HL-60 (cell line): ENCODE measurements at regions not wholly inside any gene's neighbourhood (a gene's known extent, or its start where the extent isn't known, plus 50 kb on each side); places are given as distances from the start of the nearest gene placed in this dataset.

Experiments
- DNase-seq, 2 experiments: peaks; one replicate each; pipeline ENCODE4 v3.0.0-alpha.2; 2010 to 2020; ENCODE audit warnings: low read depth in 1 of 2, low spot score in 1 of 2
- H3K27ac ChIP-seq: fragments of 250-450 bp; sonication (Bioruptor Pico); replicated peaks from 2 replicates; pipeline ENCODE4 v1.5.1; 2020; ENCODE audit warnings: mild to moderate bottlenecking, moderate library complexity
- H3K27me3 ChIP-seq: fragments of 250-450 bp; sonication (Bioruptor Pico); 2 replicates; pipeline ENCODE4 v1.5.1; 2021; ENCODE audit warnings: mild to moderate bottlenecking, moderate library complexity; ENCODE audit not compliant: insufficient read depth, poor library complexity, severe bottlenecking
- H3K4me3 ChIP-seq: replicated peaks from 2 replicates; pipeline ENCODE4 v1.5.1; 2011; ENCODE audit warnings: mild to moderate bottlenecking, control low read depth, low read length; ENCODE audit not compliant: insufficient read depth
- GABPA ChIP-seq: IDR thresholded peaks from 2 replicates; pipeline ENCODE4 v1.6.1; 2012; ENCODE audit warnings: low read depth
- POLR2AphosphoS5 ChIP-seq: IDR thresholded peaks from 2 replicates; pipeline ENCODE4 v1.6.1; 2012; ENCODE audit warnings: low read depth
- SPI1 ChIP-seq: IDR thresholded peaks from 2 replicates; pipeline ENCODE4 v1.6.1; 2012; ENCODE audit warnings: low read depth, mild to moderate bottlenecking, borderline replicate concordance
- TF ChIP-seq, protein P1 (sequence below): IDR thresholded peaks from one replicate; pipeline ENCODE4 v1.5.1; 2011; ENCODE audit warnings: low read length, control low read depth, inconsistent platforms; ENCODE audit not compliant: insufficient read depth
- TF ChIP-seq, protein P2 (sequence below): IDR thresholded peaks from 2 replicates; pipeline ENCODE4 v1.6.1; 2012; ENCODE audit warnings: low read depth; ENCODE audit not compliant: insufficient replicate concordance

GRCh38 chr15:20349774-20350498 is 191.7 kb downstream of the GOLGA6L6 start:
- TF ChIP-seq, protein P1, sequence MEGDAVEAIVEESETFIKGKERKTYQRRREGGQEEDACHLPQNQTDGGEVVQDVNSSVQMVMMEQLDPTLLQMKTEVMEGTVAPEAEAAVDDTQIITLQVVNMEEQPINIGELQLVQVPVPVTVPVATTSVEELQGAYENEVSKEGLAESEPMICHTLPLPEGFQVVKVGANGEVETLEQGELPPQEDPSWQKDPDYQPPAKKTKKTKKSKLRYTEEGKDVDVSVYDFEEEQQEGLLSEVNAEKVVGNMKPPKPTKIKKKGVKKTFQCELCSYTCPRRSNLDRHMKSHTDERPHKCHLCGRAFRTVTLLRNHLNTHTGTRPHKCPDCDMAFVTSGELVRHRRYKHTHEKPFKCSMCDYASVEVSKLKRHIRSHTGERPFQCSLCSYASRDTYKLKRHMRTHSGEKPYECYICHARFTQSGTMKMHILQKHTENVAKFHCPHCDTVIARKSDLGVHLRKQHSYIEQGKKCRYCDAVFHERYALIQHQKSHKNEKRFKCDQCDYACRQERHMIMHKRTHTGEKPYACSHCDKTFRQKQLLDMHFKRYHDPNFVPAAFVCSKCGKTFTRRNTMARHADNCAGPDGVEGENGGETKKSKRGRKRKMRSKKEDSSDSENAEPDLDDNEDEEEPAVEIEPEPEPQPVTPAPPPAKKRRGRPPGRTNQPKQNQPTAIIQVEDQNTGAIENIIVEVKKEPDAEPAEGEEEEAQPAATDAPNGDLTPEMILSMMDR, result no peak
- no peak for TF ChIP-seq SPI1
- TF ChIP-seq, protein P2, sequence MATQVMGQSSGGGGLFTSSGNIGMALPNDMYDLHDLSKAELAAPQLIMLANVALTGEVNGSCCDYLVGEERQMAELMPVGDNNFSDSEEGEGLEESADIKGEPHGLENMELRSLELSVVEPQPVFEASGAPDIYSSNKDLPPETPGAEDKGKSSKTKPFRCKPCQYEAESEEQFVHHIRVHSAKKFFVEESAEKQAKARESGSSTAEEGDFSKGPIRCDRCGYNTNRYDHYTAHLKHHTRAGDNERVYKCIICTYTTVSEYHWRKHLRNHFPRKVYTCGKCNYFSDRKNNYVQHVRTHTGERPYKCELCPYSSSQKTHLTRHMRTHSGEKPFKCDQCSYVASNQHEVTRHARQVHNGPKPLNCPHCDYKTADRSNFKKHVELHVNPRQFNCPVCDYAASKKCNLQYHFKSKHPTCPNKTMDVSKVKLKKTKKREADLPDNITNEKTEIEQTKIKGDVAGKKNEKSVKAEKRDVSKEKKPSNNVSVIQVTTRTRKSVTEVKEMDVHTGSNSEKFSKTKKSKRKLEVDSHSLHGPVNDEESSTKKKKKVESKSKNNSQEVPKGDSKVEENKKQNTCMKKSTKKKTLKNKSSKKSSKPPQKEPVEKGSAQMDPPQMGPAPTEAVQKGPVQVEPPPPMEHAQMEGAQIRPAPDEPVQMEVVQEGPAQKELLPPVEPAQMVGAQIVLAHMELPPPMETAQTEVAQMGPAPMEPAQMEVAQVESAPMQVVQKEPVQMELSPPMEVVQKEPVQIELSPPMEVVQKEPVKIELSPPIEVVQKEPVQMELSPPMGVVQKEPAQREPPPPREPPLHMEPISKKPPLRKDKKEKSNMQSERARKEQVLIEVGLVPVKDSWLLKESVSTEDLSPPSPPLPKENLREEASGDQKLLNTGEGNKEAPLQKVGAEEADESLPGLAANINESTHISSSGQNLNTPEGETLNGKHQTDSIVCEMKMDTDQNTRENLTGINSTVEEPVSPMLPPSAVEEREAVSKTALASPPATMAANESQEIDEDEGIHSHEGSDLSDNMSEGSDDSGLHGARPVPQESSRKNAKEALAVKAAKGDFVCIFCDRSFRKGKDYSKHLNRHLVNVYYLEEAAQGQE, result no peak
- no peak for TF ChIP-seq POLR2AphosphoS5
- no peak for TF ChIP-seq GABPA
- Histone ChIP-seq H3K27me3 (no peaks in the 10 kb centered on the region), H3K4me3 (no peak overlapping the region), H3K27ac (no peak overlapping the region)
- DNase-seq, result no peak

DNA sequence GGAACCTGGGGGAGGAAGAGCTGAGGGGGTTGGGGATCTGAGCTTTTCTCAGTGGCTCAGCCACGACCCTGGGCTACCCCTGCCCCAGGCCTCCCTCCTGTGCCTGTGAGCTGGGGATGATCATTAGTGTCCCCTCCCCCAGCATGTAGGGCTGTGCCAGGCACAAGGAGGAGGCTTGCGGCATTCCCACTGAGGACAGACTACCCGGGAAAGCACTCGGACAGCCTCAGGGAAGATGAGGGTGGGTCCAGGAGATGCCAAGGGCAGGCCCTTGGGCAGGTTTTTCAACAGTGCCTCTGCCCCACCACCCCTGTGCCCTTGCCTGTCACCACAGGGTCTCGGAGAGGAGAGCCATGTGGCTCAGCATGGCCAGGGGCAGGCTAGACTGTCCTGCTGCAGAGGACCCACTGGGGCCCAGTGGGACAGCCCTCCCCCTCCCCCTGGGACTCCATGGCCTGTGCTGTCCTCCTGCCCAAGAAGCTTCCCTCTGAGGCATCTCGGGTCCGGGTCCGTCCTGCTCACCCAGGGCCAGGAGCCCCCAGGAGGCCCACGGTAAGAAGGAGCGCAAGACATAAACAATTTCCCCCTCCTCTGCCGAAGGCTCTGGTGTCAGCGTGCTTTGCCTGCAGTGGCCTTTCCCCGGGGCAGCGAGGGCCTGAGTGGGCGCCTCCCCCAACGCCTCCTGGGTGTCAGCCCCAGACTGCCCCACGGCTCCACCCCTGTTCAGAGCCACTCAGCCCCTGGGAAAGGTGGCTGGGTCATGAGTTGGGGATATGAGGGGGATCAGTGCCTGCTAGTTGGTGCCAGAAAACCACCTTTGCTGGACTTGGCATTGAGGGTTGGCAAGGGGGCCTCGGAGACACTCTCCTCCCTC is 192.5 kb downstream of the GOLGA6L6 start:
- H3K4me3 ChIP-seq, result no peak overlapping the region
- no peak for DNase-seq
- H3K27ac ChIP-seq, result no peak overlapping the region
- no peaks in the 10 kb centered on the region for H3K27me3 ChIP-seq
- TF ChIP-seq SPI1 (no peak), GABPA (no peak)
- TF ChIP-seq, protein P2, result no peak

DNA sequence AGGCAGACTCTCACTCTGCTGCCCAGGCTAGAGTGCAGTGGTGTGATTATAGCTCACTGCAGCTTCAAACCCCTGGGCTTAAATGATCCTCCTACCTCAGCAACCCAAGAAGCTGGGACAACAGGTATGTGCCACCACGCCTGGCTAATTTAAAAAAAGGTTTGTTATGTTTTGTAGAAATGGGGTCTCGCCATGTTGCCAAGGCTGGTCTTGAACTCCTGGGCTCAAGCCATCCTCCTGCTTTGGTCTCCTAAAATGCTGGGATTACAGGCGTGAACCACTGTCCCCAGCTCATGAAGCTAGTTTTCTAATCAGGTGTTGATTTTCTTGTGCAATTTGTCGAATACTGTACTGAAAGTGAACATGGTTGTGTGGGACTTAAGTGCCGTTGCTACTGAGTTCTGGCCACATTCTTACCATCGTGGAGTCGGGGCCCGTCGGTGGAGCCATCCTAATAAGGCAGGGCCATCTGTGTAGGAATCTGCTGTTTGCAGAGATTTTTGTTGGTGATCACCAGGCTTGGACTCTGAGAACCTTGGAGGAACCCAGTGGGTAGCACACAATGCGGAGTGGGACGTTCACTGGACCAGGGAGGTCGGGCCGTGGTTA is 193.2 kb downstream of the GOLGA6L6 start:
- Histone ChIP-seq H3K4me3 (no peak overlapping the region), H3K27me3 (no peaks in the 10 kb centered on the region), H3K27ac (no peak overlapping the region)
- DNase-seq, result no peak
- TF ChIP-seq GABPA (no peak), SPI1 (no peak), POLR2AphosphoS5 (no peak)
- TF ChIP-seq, protein P1, result no peak
- TF ChIP-seq, protein P2, result no peak
